ENCODE measurements at regions not wholly inside any gene's neighbourhood (a gene's known extent, or its start where the extent isn't known, plus 50 kb on each side); places are given as distances from the start of the nearest gene placed in this dataset.

DNA sequence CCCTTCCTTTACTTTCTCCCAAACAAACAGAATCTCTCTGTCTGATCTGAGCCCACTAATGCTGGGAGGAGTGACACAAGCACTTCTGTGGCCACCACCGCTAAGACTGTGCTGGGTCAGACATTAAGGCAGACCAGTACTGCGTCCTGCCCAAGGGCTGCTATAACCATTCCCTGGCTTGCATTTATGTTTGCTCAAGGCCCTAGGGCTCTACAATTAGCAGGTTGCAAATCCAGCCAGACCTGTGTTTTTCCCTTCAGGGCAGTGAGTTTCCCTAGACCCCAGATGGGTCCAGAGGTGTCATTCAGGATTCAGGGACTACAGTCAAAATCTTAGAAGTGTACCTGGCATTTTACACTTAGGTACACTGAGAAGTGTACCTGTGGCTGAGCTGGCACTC is 89.7 kb downstream of the SPANXN4 start:
- Histone ChIP-seq H4K8ac (ENCODE audit: low read depth, low read length) (no peak overlapping the region), H2BK120ac (ENCODE audit: low read depth, low read length) (no peak overlapping the region), H3K4me3 (ENCODE audit: low read length in 2 of 2) (no peak overlapping the region), H2AK5ac (ENCODE audit: low read depth, low read length) (no peak overlapping the region), H3K23ac (ENCODE audit: low read depth, low read length, poor library complexity) (no peak overlapping the region), H3K18ac (ENCODE audit: low read length) (no peak overlapping the region), H2BK5ac (ENCODE audit: low read length) (no peak overlapping the region), H3K79me1 (ENCODE audit: low read depth, low read length) (no peaks in the 10 kb centered on the region), H4K91ac (ENCODE audit: low read depth, low read length, poor library complexity) (no peak overlapping the region), H3K9me3 (replicated peaks in 1 of 2; ENCODE audit: control insufficient read depth in 2 of 2, insufficient read depth in 1 of 2, low read depth in 1 of 2, low read length in 2 of 2) (no peaks in the 10 kb centered on the region), H2BK15ac (ENCODE audit: low read length) (no peak overlapping the region), H3K4ac (ENCODE audit: low read length) (no peak overlapping the region), H3K27me3 (ENCODE audit: control insufficient read depth in 3 of 3, insufficient read depth in 3 of 3, low read depth in 1 of 3, low read length in 3 of 3) (no peaks in the 10 kb centered on the region), H2BK12ac (ENCODE audit: low read length) (no peak overlapping the region), H3K4me2 (ENCODE audit: insufficient read depth, low read length, poor library complexity, severe bottlenecking) (no peak overlapping the region), H3K27ac (replicated peaks; ENCODE audit: low read length) (no peak overlapping the region), H2AFZ (ENCODE audit: low read length) (no peak overlapping the region), H3K36me3 (replicated peaks in 1 of 2; ENCODE audit: control insufficient read depth in 2 of 2, insufficient read depth in 2 of 2, low read length in 2 of 2) (no peaks in the 10 kb centered on the region), H3K14ac (ENCODE audit: low read length) (no peak overlapping the region), H3K9ac (ENCODE audit: low read depth, low read length, poor library complexity) (no peak overlapping the region), H3K4me1 (ENCODE audit: control insufficient read depth in 2 of 2, insufficient read depth in 1 of 2, low read depth in 1 of 2, low read length in 2 of 2) (no peaks in the 10 kb centered on the region)
- WGBS, 2 donors (ENCODE audit: extremely low coverage in 2 of 2, insufficient read length in 2 of 2, insufficient replicate concordance in 1 of 2): no CpG with 5 or more reads among the region's 2 CpGs
- DNase-seq (ENCODE audit: low spot score): no peak

DNA sequence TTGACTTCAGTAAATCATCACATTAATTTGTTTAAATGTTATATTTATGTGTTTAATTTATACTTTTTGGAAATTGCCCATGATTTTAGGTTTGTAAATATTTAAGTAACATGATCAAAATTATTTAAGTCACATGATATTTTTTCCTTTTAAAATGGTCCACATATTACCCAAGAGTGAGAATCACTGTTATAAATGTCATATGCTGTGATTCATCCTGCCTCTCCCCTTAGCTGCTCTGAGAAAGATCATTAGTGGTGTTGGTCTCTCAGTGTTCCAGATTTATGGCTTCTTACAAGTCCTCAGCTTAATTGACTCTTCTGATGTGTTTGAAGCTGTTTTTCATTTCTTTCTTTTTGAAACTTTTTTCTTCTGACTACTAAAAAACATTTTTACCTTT is 70.1 kb downstream of the SPANXN4 start:
- no peak for DNase-seq (ENCODE audit: low spot score)
- Histone ChIP-seq H3K4me2 (ENCODE audit: insufficient read depth, low read length, poor library complexity, severe bottlenecking) (no peak overlapping the region), H3K14ac (ENCODE audit: low read length) (no peak overlapping the region), H3K36me3 (replicated peaks in 1 of 2; ENCODE audit: control insufficient read depth in 2 of 2, insufficient read depth in 2 of 2, low read length in 2 of 2) (no peaks in the 10 kb centered on the region), H3K9ac (ENCODE audit: low read depth, low read length, poor library complexity) (no peak overlapping the region), H3K4me1 (ENCODE audit: control insufficient read depth in 2 of 2, insufficient read depth in 1 of 2, low read depth in 1 of 2, low read length in 2 of 2) (peaks cover 0 to 1% of the 10 kb centered on the region in 2 donors), H3K9me3 (replicated peaks in 1 of 2; ENCODE audit: control insufficient read depth in 2 of 2, insufficient read depth in 1 of 2, low read depth in 1 of 2, low read length in 2 of 2) (no peaks in the 10 kb centered on the region), H2BK15ac (ENCODE audit: low read length) (no peak overlapping the region), H3K27me3 (ENCODE audit: control insufficient read depth in 3 of 3, insufficient read depth in 3 of 3, low read depth in 1 of 3, low read length in 3 of 3) (no peaks in the 10 kb centered on the region), H4K8ac (ENCODE audit: low read depth, low read length) (no peak overlapping the region), H2AK5ac (ENCODE audit: low read depth, low read length) (no peak overlapping the region), H3K18ac (ENCODE audit: low read length) (no peak overlapping the region), H3K79me1 (ENCODE audit: low read depth, low read length) (no peaks in the 10 kb centered on the region), H2BK5ac (ENCODE audit: low read length) (no peak overlapping the region), H2BK120ac (ENCODE audit: low read depth, low read length) (no peak overlapping the region), H2BK12ac (ENCODE audit: low read length) (no peak overlapping the region), H4K91ac (ENCODE audit: low read depth, low read length, poor library complexity) (no peak overlapping the region), H3K27ac (replicated peaks; ENCODE audit: low read length) (no peak overlapping the region), H3K4me3 (ENCODE audit: low read length in 2 of 2) (no peak overlapping the region), H3K23ac (ENCODE audit: low read depth, low read length, poor library complexity) (no peak overlapping the region), H3K4ac (ENCODE audit: low read length) (no peak overlapping the region), H2AFZ (ENCODE audit: low read length) (no peak overlapping the region)

DNA sequence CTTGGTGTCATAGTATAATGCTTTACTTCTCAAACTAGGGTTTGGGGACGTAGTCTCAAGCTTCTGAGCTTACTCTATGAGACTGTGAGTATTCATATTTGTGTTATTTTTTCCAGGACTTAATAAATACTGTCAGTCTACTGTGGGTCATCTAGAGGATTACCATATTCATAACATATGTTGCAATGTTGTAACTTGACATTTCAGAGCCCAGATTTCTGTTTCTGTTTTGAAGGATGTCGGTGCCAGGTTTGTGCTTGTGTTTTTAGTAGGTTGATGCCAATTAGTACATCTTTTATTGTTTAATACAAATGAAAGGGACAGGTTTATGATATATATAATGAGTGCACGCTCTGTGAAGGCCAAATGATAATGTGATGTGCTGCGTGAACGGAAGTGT is 69.6 kb downstream of the SPANXN4 start:
- Histone ChIP-seq H3K4me3 (ENCODE audit: low read length in 2 of 2) (no peak overlapping the region), H4K8ac (ENCODE audit: low read depth, low read length) (no peak overlapping the region), H4K91ac (ENCODE audit: low read depth, low read length, poor library complexity) (no peak overlapping the region), H3K4me1 (ENCODE audit: control insufficient read depth in 2 of 2, insufficient read depth in 1 of 2, low read depth in 1 of 2, low read length in 2 of 2) (peaks cover 0 to 1% of the 10 kb centered on the region in 2 donors), H2AFZ (ENCODE audit: low read length) (no peak overlapping the region), H2BK120ac (ENCODE audit: low read depth, low read length) (no peak overlapping the region), H3K79me1 (ENCODE audit: low read depth, low read length) (no peaks in the 10 kb centered on the region), H3K27me3 (ENCODE audit: control insufficient read depth in 3 of 3, insufficient read depth in 3 of 3, low read depth in 1 of 3, low read length in 3 of 3) (no peaks in the 10 kb centered on the region), H2BK5ac (ENCODE audit: low read length) (no peak overlapping the region), H2BK15ac (ENCODE audit: low read length) (no peak overlapping the region), H2AK5ac (ENCODE audit: low read depth, low read length) (no peak overlapping the region), H3K4ac (ENCODE audit: low read length) (no peak overlapping the region), H3K23ac (ENCODE audit: low read depth, low read length, poor library complexity) (no peak overlapping the region), H3K4me2 (ENCODE audit: insufficient read depth, low read length, poor library complexity, severe bottlenecking) (no peak overlapping the region), H3K9ac (ENCODE audit: low read depth, low read length, poor library complexity) (no peak overlapping the region), H3K36me3 (replicated peaks in 1 of 2; ENCODE audit: control insufficient read depth in 2 of 2, insufficient read depth in 2 of 2, low read length in 2 of 2) (no peaks in the 10 kb centered on the region), H3K27ac (replicated peaks; ENCODE audit: low read length) (no peak overlapping the region), H2BK12ac (ENCODE audit: low read length) (no peak overlapping the region), H3K14ac (ENCODE audit: low read length) (no peak overlapping the region), H3K18ac (ENCODE audit: low read length) (no peak overlapping the region), H3K9me3 (replicated peaks in 1 of 2; ENCODE audit: control insufficient read depth in 2 of 2, insufficient read depth in 1 of 2, low read depth in 1 of 2, low read length in 2 of 2) (no peaks in the 10 kb centered on the region)
- no CpG with 5 or more reads among the region's 5 CpGs for WGBS, 2 donors (ENCODE audit: extremely low coverage in 2 of 2, insufficient read length in 2 of 2, insufficient replicate concordance in 1 of 2)
- no peak for DNase-seq (ENCODE audit: low spot score)

DNA sequence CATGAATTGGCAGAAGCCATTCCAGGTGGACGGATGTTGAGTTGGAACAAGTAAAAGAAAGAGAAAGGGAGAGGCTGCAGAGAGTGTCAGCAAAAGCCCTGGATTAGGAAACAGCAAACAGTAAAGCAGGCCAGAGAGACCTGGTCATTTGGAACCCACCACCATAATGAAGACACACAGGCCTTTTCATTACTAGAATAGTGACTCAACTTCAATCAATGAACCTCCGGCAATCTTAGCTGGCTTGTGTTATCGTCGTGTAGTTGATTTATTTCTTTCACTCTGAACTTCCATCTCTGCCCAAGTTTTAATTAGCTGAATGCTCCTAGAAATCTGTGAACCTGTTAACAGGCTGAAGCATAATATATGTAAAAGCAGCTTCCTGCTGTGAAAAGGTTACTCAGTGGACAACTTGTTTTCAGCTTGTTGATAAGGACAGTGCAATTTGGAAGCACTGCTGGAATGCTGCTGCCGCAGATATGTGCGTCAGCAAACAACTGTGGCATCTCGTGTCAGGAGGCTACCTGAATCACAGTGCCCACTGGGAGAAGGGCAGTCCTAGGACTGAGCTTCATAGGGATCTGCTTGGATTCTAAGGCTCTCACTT is 68.8 kb downstream of the SPANXN4 start:
- H3K23ac ChIP-seq (ENCODE audit: low read depth, low read length, poor library complexity): no peak overlapping the region
- peaks cover 0 to 1% of the 10 kb centered on the region in 2 donors for H3K4me1 ChIP-seq (ENCODE audit: control insufficient read depth in 2 of 2, insufficient read depth in 1 of 2, low read depth in 1 of 2, low read length in 2 of 2)
- no peak overlapping the region for H3K18ac ChIP-seq (ENCODE audit: low read length)
- no peak for DNase-seq (ENCODE audit: low spot score)
- no peak overlapping the region for H2BK5ac ChIP-seq (ENCODE audit: low read length)
- H3K27me3 ChIP-seq (ENCODE audit: control insufficient read depth in 3 of 3, insufficient read depth in 3 of 3, low read depth in 1 of 3, low read length in 3 of 3): no peaks in the 10 kb centered on the region
- H3K4me2 ChIP-seq (ENCODE audit: insufficient read depth, low read length, poor library complexity, severe bottlenecking): no peak overlapping the region
- H2BK15ac ChIP-seq (ENCODE audit: low read length): no peak overlapping the region
- no peak overlapping the region for H4K8ac ChIP-seq (ENCODE audit: low read depth, low read length)
- H3K4me3 ChIP-seq (ENCODE audit: low read length in 2 of 2): no peak overlapping the region
- H3K4ac ChIP-seq (ENCODE audit: low read length): no peak overlapping the region
- H2BK120ac ChIP-seq (ENCODE audit: low read depth, low read length): no peak overlapping the region
- no peak overlapping the region for H2BK12ac ChIP-seq (ENCODE audit: low read length)
- no peak overlapping the region for H2AFZ ChIP-seq (ENCODE audit: low read length)
- H3K79me1 ChIP-seq (ENCODE audit: low read depth, low read length): no peaks in the 10 kb centered on the region
- H3K27ac ChIP-seq (replicated peaks; ENCODE audit: low read length): no peak overlapping the region
- H3K14ac ChIP-seq (ENCODE audit: low read length): no peak overlapping the region
- WGBS, 2 donors (ENCODE audit: extremely low coverage in 2 of 2, insufficient read length in 2 of 2, insufficient replicate concordance in 1 of 2): no CpG with 5 or more reads among the region's 7 CpGs
- H3K9me3 ChIP-seq (replicated peaks in 1 of 2; ENCODE audit: control insufficient read depth in 2 of 2, insufficient read depth in 1 of 2, low read depth in 1 of 2, low read length in 2 of 2): no peaks in the 10 kb centered on the region
- no peak overlapping the region for H3K9ac ChIP-seq (ENCODE audit: low read depth, low read length, poor library complexity)
- no peak overlapping the region for H4K91ac ChIP-seq (ENCODE audit: low read depth, low read length, poor library complexity)
- no peaks in the 10 kb centered on the region for H3K36me3 ChIP-seq (replicated peaks in 1 of 2; ENCODE audit: control insufficient read depth in 2 of 2, insufficient read depth in 2 of 2, low read length in 2 of 2)
- no peak overlapping the region for H2AK5ac ChIP-seq (ENCODE audit: low read depth, low read length)
